ENCODE measurements at regions not wholly inside any gene's neighbourhood (a gene's known extent, or its start where the extent isn't known, plus 50 kb on each side); places are given as distances from the start of the nearest gene placed in this dataset.

GRCh38 chr6:141846639-141847038, 286.1 kb upstream of the GJE1 start:
- 86 to 94% methylated on average over 4 of the region's 4 CpGs for WGBS, 2 donors
- TF ChIP-seq CTCF (IDR thresholded peaks at IDR 0.05) (no peak), POLR2A (IDR thresholded peaks at IDR 0.05) (no peak)
- Histone ChIP-seq H3K27ac (no peak overlapping the region), H3K4me3 (no peak overlapping the region), H3K27me3 (no peaks in the 10 kb centered on the region), H3K9me3 (no peaks in the 10 kb centered on the region), H3K36me3 (ENCODE audit: low read depth, missing control alignments) (no peaks in the 10 kb centered on the region), H3K4me1 (no peaks in the 10 kb centered on the region)
- no peak for DNase-seq
- intact Hi-C loops (cut with DNase I; ENCODE audit: low total_unique reads) = no loop called here

GRCh38 chr6:141843178-141843834, 289.4 kb upstream of the GJE1 start:
- Histone ChIP-seq H3K36me3 (ENCODE audit: low read depth, missing control alignments) (no peaks in the 10 kb centered on the region), H3K4me3 (no peak overlapping the region), H3K9me3 (no peaks in the 10 kb centered on the region), H3K4me1 (no peaks in the 10 kb centered on the region), H3K27me3 (no peaks in the 10 kb centered on the region), H3K27ac (no peak overlapping the region)
- intact Hi-C loops (cut with DNase I; ENCODE audit: low total_unique reads) = no loop called here
- WGBS, 2 donors = 86 to 94% methylated on average over 3 of the region's 3 CpGs
- no peak for DNase-seq
- TF ChIP-seq CTCF (IDR thresholded peaks at IDR 0.05) = no peak
- no peak for TF ChIP-seq POLR2A (IDR thresholded peaks at IDR 0.05)

- Histone ChIP-seq H3K36me3 (ENCODE audit: low read depth, missing control alignments) (no peaks in the 10 kb centered on the region), H3K4me1 (no peaks in the 10 kb centered on the region), H3K27ac (no peak overlapping the region), H3K27me3 (no peaks in the 10 kb centered on the region), H3K4me3 (no peak overlapping the region), H3K9me3 (no peaks in the 10 kb centered on the region)
- TF ChIP-seq CTCF (IDR thresholded peaks at IDR 0.05) (no peak), POLR2A (IDR thresholded peaks at IDR 0.05) (no peak)
- DNase-seq = no peak
- WGBS, 2 donors = 69 to 79% methylated on average over 7 of the region's 7 CpGs
- intact Hi-C loops (cut with DNase I; ENCODE audit: low total_unique reads) = no loop called here
Measured at GRCh38 chr6:141833001-141833655, 299.6 kb upstream of the GJE1 start.

- TF ChIP-seq POLR2A (IDR thresholded peaks at IDR 0.05) (no peak), CTCF (IDR thresholded peaks at IDR 0.05) (no peak)
- WGBS, 2 donors = 87 to 95% methylated on average over 1 of the region's 1 CpG
- intact Hi-C loops (cut with DNase I; ENCODE audit: low total_unique reads) = no loop called here
Measured at GRCh38 chr6:141830530-141830929, 302.2 kb upstream of the GJE1 start.

More at GRCh38 chr6:141830530-141830929, 302.2 kb upstream of the GJE1 start:
- Histone ChIP-seq H3K27me3 (no peaks in the 10 kb centered on the region), H3K27ac (no peak overlapping the region), H3K9me3 (no peaks in the 10 kb centered on the region), H3K4me3 (no peak overlapping the region), H3K4me1 (no peaks in the 10 kb centered on the region), H3K36me3 (ENCODE audit: low read depth, missing control alignments) (no peaks in the 10 kb centered on the region)
- no peak for DNase-seq
